Ascending aorta (tissue), 2 donors: ENCODE measurements at regions not wholly inside any gene's neighbourhood (a gene's known extent, or its start where the extent isn't known, plus 50 kb on each side); places are given as distances from the start of the nearest gene placed in this dataset.
"Not testable (repeated sequence)": the region's sequence is repeated elsewhere in the genome, so short reads cannot be mapped to it uniquely, and the experiment has no call there.

ENCODE experiments used
- DNase-seq, 2 donors: peaks; one replicate each; pipeline ENCODE4 v3.0.0-alpha.2; 2019; ENCODE audit warnings: low spot score in 2 of 2
- H3K27ac ChIP-seq, 2 donors: fragments of 200-600 bp; sonication (generic); one replicate each; pipeline ENCODE4 v1.5.1; 2016 to 2017; ENCODE audit warnings: mild to moderate bottlenecking in 1 of 2
- H3K27me3 ChIP-seq: fragments of 200-600 bp; sonication (generic); one replicate; pipeline ENCODE4 v1.5.1; 2017
- H3K36me3 ChIP-seq, 2 donors: fragments of 200-600 bp; sonication (generic); one replicate each; pipeline ENCODE4 v1.5.1; 2016
- H3K4me1 ChIP-seq, 2 donors: fragments of 200-600 bp; sonication (generic); one replicate each; pipeline ENCODE4 v1.5.1; 2016 to 2017; ENCODE audit warnings: mild to moderate bottlenecking in 1 of 2
- H3K4me3 ChIP-seq, 2 donors: fragments of 200-600 bp; sonication (generic); one replicate each; pipeline ENCODE4 v1.5.1; 2016 to 2017; ENCODE audit warnings: mild to moderate bottlenecking in 1 of 2
- H3K9me3 ChIP-seq, 2 donors: fragments of 200-600 bp; sonication (generic); one replicate each; pipeline ENCODE4 v1.5.1; 2016
- intact Hi-C: fragments of 100-400 bp; cut with DNase I; formaldehyde crosslinking; loops from one replicate; pipeline ENCODE4 v1.15.1; 2023
- TF ChIP-seq, protein P1 (sequence below), 3 experiments: fragments of 200-600 bp in 2 of 3; fragments of 450-650 bp in 1 of 3; sonication (generic) in 2 of 3; IDR thresholded peaks; one replicate each; pipeline ENCODE4 v1.5.1; 2016 to 2019; ENCODE audit warnings: antibody characterized with exemption in 3 of 3, mild to moderate bottlenecking in 1 of 3, moderate library complexity in 1 of 3

DNA sequence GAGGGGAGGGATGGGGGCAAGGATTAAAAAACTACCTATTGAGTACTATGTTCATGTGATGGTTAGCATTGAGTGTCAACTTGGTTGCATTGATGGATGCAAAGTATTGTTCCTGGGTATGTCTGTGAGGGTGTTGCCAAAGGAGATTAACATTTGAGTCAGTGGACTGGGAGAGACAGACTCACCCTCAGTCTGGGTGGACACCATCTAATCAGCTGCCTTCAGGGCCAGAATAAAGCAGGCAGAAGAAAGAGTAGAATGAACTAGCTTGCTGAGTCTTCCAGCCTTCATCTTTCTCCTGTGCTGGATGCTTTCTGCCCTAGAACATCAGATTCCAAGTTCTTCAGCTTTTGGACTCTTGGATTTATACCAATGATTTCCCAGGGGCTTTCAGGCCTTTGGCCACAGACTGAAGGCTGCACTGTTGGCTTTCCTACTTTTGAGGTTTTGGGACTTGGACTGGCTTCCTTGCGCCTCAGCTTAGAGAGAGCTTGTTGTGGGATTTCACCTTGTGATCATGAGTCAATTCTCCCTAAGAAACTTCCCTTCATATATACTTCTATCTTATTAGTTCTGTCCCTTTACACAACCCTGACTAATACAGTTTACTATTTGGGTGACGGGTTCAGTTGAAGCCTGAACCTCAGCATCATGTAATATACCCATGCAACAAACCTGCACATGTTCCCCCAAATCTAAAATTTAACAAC is 70.2 kb downstream of the MTNR1B start:
- intact Hi-C loops, result no loop called here

DNA sequence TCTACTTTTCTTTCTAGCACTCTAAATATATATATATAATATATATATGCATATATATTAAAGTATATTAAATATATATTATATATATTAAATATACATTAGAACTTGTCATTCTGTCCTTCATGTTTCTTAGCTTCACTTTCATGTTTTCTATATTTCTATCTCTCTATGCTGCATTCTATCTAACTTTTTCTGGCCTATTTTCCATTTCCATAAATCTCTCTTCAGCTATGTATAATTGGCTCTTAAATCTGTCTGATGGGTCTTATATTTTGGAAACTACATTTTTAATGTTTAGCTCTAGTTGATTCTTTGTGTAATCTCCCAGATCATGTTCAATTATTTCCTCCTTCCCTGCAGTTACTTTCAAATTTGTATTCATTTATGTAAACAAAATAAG is 72.2 kb downstream of the MTNR1B start:
- Histone ChIP-seq H3K4me1 (no peaks in the 10 kb centered on the region), H3K9me3 (no peaks in the 10 kb centered on the region), H3K27me3 (no peaks in the 10 kb centered on the region), H3K4me3 (no peak overlapping the region), H3K27ac (no peak overlapping the region), H3K36me3 (no peaks in the 10 kb centered on the region)
- DNase-seq, result no peak
- intact Hi-C loops, result no loop called here
- TF ChIP-seq, protein P1, sequence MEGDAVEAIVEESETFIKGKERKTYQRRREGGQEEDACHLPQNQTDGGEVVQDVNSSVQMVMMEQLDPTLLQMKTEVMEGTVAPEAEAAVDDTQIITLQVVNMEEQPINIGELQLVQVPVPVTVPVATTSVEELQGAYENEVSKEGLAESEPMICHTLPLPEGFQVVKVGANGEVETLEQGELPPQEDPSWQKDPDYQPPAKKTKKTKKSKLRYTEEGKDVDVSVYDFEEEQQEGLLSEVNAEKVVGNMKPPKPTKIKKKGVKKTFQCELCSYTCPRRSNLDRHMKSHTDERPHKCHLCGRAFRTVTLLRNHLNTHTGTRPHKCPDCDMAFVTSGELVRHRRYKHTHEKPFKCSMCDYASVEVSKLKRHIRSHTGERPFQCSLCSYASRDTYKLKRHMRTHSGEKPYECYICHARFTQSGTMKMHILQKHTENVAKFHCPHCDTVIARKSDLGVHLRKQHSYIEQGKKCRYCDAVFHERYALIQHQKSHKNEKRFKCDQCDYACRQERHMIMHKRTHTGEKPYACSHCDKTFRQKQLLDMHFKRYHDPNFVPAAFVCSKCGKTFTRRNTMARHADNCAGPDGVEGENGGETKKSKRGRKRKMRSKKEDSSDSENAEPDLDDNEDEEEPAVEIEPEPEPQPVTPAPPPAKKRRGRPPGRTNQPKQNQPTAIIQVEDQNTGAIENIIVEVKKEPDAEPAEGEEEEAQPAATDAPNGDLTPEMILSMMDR (IDR thresholded peaks at IDR 0.05), result no peak

More for the DNA sequence above, 70.2 kb downstream of the MTNR1B start:
- TF ChIP-seq, protein P1 (IDR thresholded peaks at IDR 0.05), result no peak
- H3K27me3 ChIP-seq, result no peaks in the 10 kb centered on the region
- H3K27ac ChIP-seq, result no peak overlapping the region
- H3K36me3 ChIP-seq, result no peaks in the 10 kb centered on the region
- no peaks in the 10 kb centered on the region for H3K4me1 ChIP-seq
- no peaks in the 10 kb centered on the region for H3K9me3 ChIP-seq
- DNase-seq, result no peak
- H3K4me3 ChIP-seq, result no peak overlapping the region

DNA sequence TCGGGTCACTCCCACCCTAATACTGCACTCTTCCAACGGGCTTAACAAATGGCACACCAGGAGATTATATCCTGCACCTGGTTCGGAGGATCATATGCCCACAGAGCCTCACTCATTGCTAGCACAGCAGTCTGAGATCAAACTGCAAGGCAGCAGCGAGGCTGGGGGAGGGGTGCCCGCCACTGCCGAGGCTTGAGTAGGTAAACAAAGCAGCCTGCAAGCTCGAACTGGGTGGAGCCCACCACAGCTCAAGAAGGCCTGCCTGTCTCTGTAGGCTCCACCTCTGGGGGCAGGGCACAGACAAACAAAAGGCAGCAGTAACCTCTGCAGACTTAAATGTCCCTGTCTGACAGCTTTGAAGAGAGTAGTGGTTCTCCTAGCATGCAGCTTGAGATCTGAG is 73.7 kb downstream of the MTNR1B start:
- H3K4me1 ChIP-seq, intact Hi-C loops, H3K36me3 ChIP-seq, H3K4me3 ChIP-seq, H3K27ac ChIP-seq, H3K9me3 ChIP-seq, DNase-seq, H3K27me3 ChIP-seq: not testable (repeated sequence)

DNA sequence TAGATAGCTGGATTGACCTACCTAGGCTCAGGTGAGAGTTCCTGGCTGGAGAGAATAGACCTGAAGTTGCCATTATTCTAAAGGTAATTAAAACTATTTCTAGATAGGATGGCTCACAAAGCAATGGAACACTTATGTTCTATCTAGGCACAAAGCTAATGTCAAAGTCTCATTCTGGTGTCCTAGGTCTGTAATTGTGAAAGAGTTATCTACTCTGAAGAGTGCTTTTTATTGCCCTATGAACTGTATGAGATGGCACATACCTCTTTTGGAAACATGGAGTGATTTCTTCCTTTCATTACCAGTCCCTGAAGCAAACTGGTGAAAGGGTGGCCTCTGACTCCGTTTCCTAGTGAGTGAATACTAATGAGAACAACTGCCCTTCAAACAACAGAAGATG is 80.3 kb downstream of the MTNR1B start:
- Histone ChIP-seq H3K4me1 (no peaks in the 10 kb centered on the region), H3K27ac (no peak overlapping the region), H3K27me3 (no peaks in the 10 kb centered on the region), H3K36me3 (no peaks in the 10 kb centered on the region), H3K4me3 (no peak overlapping the region), H3K9me3 (no peaks in the 10 kb centered on the region)
- intact Hi-C loops, result no loop called here
- TF ChIP-seq, protein P1 (IDR thresholded peaks at IDR 0.05), result no peak
- DNase-seq, result no peak

DNA sequence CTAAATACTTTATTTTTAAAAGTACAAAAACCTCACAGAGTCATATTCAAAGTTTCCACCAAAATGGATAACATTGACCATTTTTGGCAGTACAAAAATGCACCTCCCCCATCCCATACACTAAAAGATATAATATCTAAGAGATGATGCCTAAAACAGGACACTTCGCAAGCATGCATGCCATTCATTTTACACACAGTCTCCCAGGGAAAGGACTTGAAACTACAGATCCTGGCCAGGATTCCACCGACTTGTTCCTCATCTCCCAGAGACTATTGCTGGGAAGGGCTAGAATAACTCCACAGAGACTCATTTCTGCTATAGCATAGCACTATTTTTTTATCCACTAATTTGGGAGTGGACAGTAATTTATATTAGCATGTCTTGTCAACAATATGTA is 81.7 kb downstream of the MTNR1B start:
- intact Hi-C loops, result no loop called here
- no peaks in the 10 kb centered on the region for H3K4me1 ChIP-seq
- no peaks in the 10 kb centered on the region for H3K36me3 ChIP-seq
- H3K4me3 ChIP-seq, result no peak overlapping the region
- H3K27ac ChIP-seq, result no peak overlapping the region
- TF ChIP-seq, protein P1 (IDR thresholded peaks at IDR 0.05), result no peak
- no peaks in the 10 kb centered on the region for H3K27me3 ChIP-seq
- H3K9me3 ChIP-seq, result no peaks in the 10 kb centered on the region
- DNase-seq, result no peak

DNA sequence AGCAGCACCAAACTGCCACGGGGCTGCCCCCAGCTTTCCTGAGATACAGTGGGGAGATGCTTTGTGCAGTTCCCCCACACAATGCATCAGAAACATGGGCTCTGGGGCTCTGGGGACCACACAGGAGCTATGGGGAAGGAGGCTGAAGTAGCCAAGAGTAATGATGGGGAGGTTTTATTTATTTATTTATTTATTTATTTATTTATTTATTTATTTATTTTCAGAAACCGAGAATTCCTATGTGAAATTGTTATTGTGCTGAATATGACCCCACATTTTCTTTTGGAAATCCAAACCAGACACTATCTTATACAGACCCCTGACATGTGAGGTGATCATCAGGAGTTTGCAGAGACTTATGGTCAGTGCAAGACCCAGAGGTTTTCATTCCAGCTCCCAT is 84.4 kb downstream of the MTNR1B start:
- H3K27me3 ChIP-seq, result no peaks in the 10 kb centered on the region
- no peak overlapping the region for H3K4me3 ChIP-seq
- no peak overlapping the region for H3K27ac ChIP-seq
- DNase-seq, result no peak
- TF ChIP-seq, protein P1 (IDR thresholded peaks at IDR 0.05), result no peak
- intact Hi-C loops, result no loop called here
- H3K4me1 ChIP-seq, result no peaks in the 10 kb centered on the region
- H3K36me3 ChIP-seq, result no peaks in the 10 kb centered on the region
- H3K9me3 ChIP-seq, result no peaks in the 10 kb centered on the region
